ENCODE measurements at regions not wholly inside any gene's neighbourhood (a gene's known extent, or its start where the extent isn't known, plus 50 kb on each side); places are given as distances from the start of the nearest gene placed in this dataset.

GRCh38 chr3:59545374-59545773 lies 495.5 kb upstream of the CFAP20DC start:
- H3K9me3 ChIP-seq (replicated peaks; ENCODE audit: insufficient read depth, low read length) = no peaks in the 10 kb centered on the region
- no peaks in the 10 kb centered on the region for H3K27me3 ChIP-seq (replicated peaks; ENCODE audit: insufficient read depth, low read length)
- no peak overlapping the region for H3K4me3 ChIP-seq (ENCODE audit: low read length)
- H3K27ac ChIP-seq (ENCODE audit: low read length) = no peak overlapping the region
- H3K36me3 ChIP-seq (replicated peaks; ENCODE audit: insufficient read depth, low read length) = no peaks in the 10 kb centered on the region
- H2AFZ ChIP-seq (ENCODE audit: low read length) = no peak overlapping the region
- H3K9ac ChIP-seq (ENCODE audit: low read length) = no peak overlapping the region
- TF ChIP-seq EZH2 (optimal IDR thresholded peaks at IDR 0.05; ENCODE audit: low read depth, low read length) (no peak), CTCF (IDR thresholded peaks at IDR 0.05; ENCODE audit: low read length) (no peak), EZH2phosphoT487 (IDR thresholded peaks at IDR 0.05; ENCODE audit: low read length) (no peak)
- H3K4me2 ChIP-seq (ENCODE audit: low read depth, low read length) = no peak overlapping the region
- H3K9me2 ChIP-seq (replicated peaks; ENCODE audit: insufficient read depth, low read length) = no peaks in the 10 kb centered on the region
- no peaks in the 10 kb centered on the region for H3F3A ChIP-seq (ENCODE audit: insufficient read depth, low read length)
- DNase-seq = no peak
- H3K79me2 ChIP-seq (ENCODE audit: low read length) = no peaks in the 10 kb centered on the region
- H3K4me1 ChIP-seq (ENCODE audit: low read length) = no peaks in the 10 kb centered on the region
- H4K20me1 ChIP-seq (ENCODE audit: insufficient read depth, low read length) = no peaks in the 10 kb centered on the region

- H2AFZ ChIP-seq (ENCODE audit: low read length) = no peak overlapping the region
- no peaks in the 10 kb centered on the region for H4K20me1 ChIP-seq (ENCODE audit: insufficient read depth, low read length)
- no peaks in the 10 kb centered on the region for H3K9me3 ChIP-seq (replicated peaks; ENCODE audit: insufficient read depth, low read length)
- no peak overlapping the region for H3K9ac ChIP-seq (ENCODE audit: low read length)
- no peaks in the 10 kb centered on the region for H3K27me3 ChIP-seq (replicated peaks; ENCODE audit: insufficient read depth, low read length)
- no peaks in the 10 kb centered on the region for H3K4me1 ChIP-seq (ENCODE audit: low read length)
- no peaks in the 10 kb centered on the region for H3K36me3 ChIP-seq (replicated peaks; ENCODE audit: insufficient read depth, low read length)
- DNase-seq = no peak
- no peaks in the 10 kb centered on the region for H3K79me2 ChIP-seq (ENCODE audit: low read length)
- H3F3A ChIP-seq (ENCODE audit: insufficient read depth, low read length) = no peaks in the 10 kb centered on the region
- no peaks in the 10 kb centered on the region for H3K9me2 ChIP-seq (replicated peaks; ENCODE audit: insufficient read depth, low read length)
- H3K4me3 ChIP-seq (ENCODE audit: low read length) = no peak overlapping the region
- no peak overlapping the region for H3K4me2 ChIP-seq (ENCODE audit: low read depth, low read length)
- H3K27ac ChIP-seq (ENCODE audit: low read length) = no peak overlapping the region
- no peak for TF ChIP-seq EZH2 (optimal IDR thresholded peaks at IDR 0.05; ENCODE audit: low read depth, low read length)
- no peak for TF ChIP-seq CTCF (IDR thresholded peaks at IDR 0.05; ENCODE audit: low read length)
- no peak for TF ChIP-seq EZH2phosphoT487 (IDR thresholded peaks at IDR 0.05; ENCODE audit: low read length)
Observed at GRCh38 chr3:59542276-59542675, 492.5 kb upstream of the CFAP20DC start.

- H3K4me2 ChIP-seq (ENCODE audit: low read depth, low read length) = no peak overlapping the region
- DNase-seq = no peak
- TF ChIP-seq CTCF (IDR thresholded peaks at IDR 0.05; ENCODE audit: low read length) (no peak), EZH2 (optimal IDR thresholded peaks at IDR 0.05; ENCODE audit: low read depth, low read length) (no peak), EZH2phosphoT487 (IDR thresholded peaks at IDR 0.05; ENCODE audit: low read length) (no peak)
- no peaks in the 10 kb centered on the region for H3K36me3 ChIP-seq (replicated peaks; ENCODE audit: insufficient read depth, low read length)
- H3K9ac ChIP-seq (ENCODE audit: low read length) = no peak overlapping the region
- no peak overlapping the region for H3K4me3 ChIP-seq (ENCODE audit: low read length)
- H4K20me1 ChIP-seq (ENCODE audit: insufficient read depth, low read length) = no peaks in the 10 kb centered on the region
- no peaks in the 10 kb centered on the region for H3K27me3 ChIP-seq (replicated peaks; ENCODE audit: insufficient read depth, low read length)
- no peak overlapping the region for H3K27ac ChIP-seq (ENCODE audit: low read length)
- no peaks in the 10 kb centered on the region for H3K9me2 ChIP-seq (replicated peaks; ENCODE audit: insufficient read depth, low read length)
- H3K9me3 ChIP-seq (replicated peaks; ENCODE audit: insufficient read depth, low read length) = no peaks in the 10 kb centered on the region
- no peaks in the 10 kb centered on the region for H3K4me1 ChIP-seq (ENCODE audit: low read length)
- H2AFZ ChIP-seq (ENCODE audit: low read length) = no peak overlapping the region
- H3F3A ChIP-seq (ENCODE audit: insufficient read depth, low read length) = no peaks in the 10 kb centered on the region
- no peaks in the 10 kb centered on the region for H3K79me2 ChIP-seq (ENCODE audit: low read length)
Observed at GRCh38 chr3:59540696-59541095, 490.9 kb upstream of the CFAP20DC start.

Measured in MM.1S (cell line).